KOPT-K1 (cell line): ENCODE measurements at regions not wholly inside any gene's neighbourhood (a gene's known extent, or its start where the extent isn't known, plus 50 kb on each side); places are given as distances from the start of the nearest gene placed in this dataset.
"Not testable (repeated sequence)": the region's sequence is repeated elsewhere in the genome, so short reads cannot be mapped to it uniquely, and the experiment has no call there.

Experiments
- H3K27ac ChIP-seq: fragments of 200-600 bp; sonication (generic); 2 replicates; pipeline ENCODE4 v1.5.1; 2016; ENCODE audit warnings: antibody characterized with exemption, mild to moderate bottlenecking, low read depth, low read length; ENCODE audit not compliant: poor library complexity, severe bottlenecking
- H3K36me3 ChIP-seq: fragments of 200-600 bp; sonication (generic); 2 replicates; pipeline ENCODE4 v1.5.1; 2017; ENCODE audit warnings: antibody characterized with exemption, mild to moderate bottlenecking, low read length, moderate library complexity; ENCODE audit not compliant: insufficient read depth
- H3K9me3 ChIP-seq: fragments of 200-600 bp; sonication (generic); 2 replicates; pipeline ENCODE4 v1.5.1; 2017; ENCODE audit warnings: antibody characterized with exemption, low read length, mild to moderate bottlenecking; ENCODE audit not compliant: insufficient read depth, poor library complexity, severe bottlenecking

DNA sequence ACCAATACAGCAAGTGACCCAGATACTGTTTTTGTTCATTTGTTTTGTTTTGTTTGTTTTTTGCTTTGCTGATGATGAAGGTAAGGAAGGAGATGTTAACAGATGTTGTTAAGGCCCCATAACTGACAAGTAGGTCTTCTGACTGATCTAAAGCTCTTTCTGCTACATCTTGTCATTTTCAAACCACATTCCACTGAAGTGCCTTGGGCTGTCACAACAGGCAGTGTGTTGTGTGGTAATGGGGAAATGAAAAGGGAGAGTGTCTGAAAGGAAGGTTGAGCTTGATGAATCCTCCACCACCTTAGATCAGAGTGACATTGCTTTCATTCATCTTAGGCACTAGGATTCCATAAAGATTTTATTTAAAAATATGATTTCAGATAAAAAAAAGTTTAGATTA lies 479.4 kb upstream of the SYNCRIP start:
- H3K9me3 ChIP-seq = no peaks in the 10 kb centered on the region
- H3K36me3 ChIP-seq = no peaks in the 10 kb centered on the region
- no peak overlapping the region for H3K27ac ChIP-seq

DNA sequence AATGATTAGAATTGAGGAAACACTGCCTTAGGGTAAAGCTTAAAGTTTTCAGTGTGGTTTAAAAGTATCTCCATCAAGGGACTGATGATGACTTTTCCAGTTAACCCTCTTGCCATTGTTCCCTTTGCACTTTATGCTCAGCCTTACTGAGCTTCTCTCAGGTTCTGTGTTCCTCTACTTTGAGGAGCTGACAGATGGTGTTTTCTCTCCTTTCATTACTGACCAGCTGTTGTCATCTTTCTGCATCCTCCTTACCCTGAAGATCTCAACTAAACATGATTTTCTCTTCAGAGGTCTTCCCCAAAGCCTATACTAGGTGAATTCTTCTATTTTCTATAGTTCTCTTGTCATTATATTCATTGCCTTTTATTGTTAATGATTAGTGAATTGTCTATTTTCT lies 475.6 kb upstream of the SYNCRIP start:
- H3K27ac ChIP-seq = no peak overlapping the region
- H3K36me3 ChIP-seq = no peaks in the 10 kb centered on the region
- H3K9me3 ChIP-seq = no peaks in the 10 kb centered on the region

DNA sequence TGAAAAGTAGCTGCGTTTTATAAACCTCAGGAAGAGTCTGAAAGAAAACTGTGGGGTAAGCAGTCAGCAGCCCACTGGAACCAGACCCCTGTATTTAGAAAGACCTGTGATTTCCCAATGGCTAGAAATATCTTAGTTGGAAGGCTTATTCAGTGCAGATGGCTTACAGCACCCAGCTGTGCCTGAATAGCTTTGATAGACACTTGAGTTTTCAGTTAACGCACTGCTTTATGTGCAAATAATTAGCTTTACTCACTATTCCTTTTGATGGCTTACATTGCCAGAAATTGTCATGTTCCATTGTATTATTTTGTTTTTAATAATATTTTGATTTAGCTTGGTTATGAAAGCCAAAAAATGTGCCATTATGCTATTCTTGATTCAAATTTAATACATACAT lies 465.3 kb upstream of the SYNCRIP start:
- H3K9me3 ChIP-seq = no peaks in the 10 kb centered on the region
- no peaks in the 10 kb centered on the region for H3K36me3 ChIP-seq
- no peak overlapping the region for H3K27ac ChIP-seq

DNA sequence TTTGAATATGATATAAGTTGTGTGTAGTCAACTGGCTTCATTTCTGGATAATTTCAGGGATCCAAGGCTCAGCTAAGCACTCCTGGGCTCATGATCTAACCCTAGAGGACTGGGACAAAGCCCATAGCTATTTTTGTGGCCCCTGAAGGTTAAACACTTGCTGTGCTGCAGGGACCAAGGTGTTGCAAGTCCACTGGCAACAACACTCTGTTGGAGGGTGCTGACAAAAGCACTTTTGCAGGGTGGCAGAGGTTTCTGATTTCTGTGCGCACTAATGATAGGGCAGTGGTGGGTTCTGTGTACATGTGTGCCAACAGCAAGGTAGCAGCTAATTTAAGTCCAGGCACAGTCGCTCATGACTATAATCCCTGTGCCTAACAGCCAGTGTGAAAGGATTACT lies 445.3 kb upstream of the SYNCRIP start:
- no peaks in the 10 kb centered on the region for H3K36me3 ChIP-seq
- no peaks in the 10 kb centered on the region for H3K9me3 ChIP-seq
- no peak overlapping the region for H3K27ac ChIP-seq

DNA sequence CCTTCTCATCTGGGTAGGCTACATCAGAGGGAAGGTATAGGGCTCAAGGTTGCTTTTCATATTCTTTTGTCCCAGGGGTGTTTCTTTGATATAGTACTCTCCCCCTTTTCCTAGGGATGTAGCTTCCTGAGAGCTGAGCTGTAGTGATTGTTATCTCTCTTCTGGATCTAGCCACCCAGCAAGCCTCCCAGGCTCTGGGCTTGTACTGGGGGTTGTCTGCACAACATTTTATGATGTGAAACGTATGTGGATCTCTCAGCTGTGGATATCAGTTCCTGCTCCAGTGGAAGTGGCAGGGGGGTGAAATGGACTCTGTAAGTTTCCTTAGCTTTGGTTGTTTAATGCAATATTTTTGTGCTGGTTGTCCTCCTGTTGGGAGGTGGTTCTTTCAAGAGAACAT lies 437.3 kb upstream of the SYNCRIP start:
- no peaks in the 10 kb centered on the region for H3K9me3 ChIP-seq
- no peaks in the 10 kb centered on the region for H3K36me3 ChIP-seq
- no peak overlapping the region for H3K27ac ChIP-seq

DNA sequence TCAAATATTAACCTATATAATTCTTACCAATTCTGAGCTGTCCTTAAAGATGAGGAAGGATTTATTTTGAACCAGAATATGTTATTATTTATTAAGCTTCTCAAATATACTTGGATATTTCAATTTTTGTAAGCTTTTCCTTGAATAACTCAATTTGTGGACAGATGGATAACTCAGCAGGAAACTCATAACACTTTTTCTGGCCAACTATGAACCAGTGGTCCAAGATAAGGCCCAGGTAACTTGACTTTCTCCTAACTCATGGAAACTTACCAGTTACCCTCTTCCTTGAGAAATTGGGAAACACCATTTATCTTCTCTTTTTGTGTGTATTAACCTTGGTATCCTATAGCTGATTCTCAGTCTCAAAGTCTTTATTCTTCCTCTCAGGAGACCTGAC lies 427.5 kb upstream of the SYNCRIP start:
- H3K9me3 ChIP-seq = no peaks in the 10 kb centered on the region
- no peak overlapping the region for H3K27ac ChIP-seq
- no peaks in the 10 kb centered on the region for H3K36me3 ChIP-seq

DNA sequence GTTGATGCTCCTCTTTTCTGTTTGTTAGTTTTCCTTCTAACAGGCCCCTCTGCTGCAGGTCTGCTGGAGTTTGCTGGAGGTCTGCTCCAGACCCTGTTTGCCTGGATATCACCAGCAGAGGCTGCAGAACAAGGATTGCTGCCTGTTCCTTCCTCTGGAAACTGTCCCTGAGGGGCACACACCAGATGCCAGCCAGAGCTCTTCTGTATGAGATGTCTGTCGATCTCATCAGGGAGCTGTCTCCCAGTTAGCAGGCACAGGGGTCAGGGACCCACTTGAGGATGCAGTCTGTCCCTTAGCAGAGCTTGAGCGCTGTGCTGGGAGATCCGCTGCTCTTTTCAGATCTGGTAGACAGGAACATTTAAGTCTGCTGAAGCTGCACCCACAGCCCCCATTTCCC lies 422.3 kb upstream of the SYNCRIP start:
- not testable (repeated sequence) for H3K27ac ChIP-seq, H3K36me3 ChIP-seq, H3K9me3 ChIP-seq

DNA sequence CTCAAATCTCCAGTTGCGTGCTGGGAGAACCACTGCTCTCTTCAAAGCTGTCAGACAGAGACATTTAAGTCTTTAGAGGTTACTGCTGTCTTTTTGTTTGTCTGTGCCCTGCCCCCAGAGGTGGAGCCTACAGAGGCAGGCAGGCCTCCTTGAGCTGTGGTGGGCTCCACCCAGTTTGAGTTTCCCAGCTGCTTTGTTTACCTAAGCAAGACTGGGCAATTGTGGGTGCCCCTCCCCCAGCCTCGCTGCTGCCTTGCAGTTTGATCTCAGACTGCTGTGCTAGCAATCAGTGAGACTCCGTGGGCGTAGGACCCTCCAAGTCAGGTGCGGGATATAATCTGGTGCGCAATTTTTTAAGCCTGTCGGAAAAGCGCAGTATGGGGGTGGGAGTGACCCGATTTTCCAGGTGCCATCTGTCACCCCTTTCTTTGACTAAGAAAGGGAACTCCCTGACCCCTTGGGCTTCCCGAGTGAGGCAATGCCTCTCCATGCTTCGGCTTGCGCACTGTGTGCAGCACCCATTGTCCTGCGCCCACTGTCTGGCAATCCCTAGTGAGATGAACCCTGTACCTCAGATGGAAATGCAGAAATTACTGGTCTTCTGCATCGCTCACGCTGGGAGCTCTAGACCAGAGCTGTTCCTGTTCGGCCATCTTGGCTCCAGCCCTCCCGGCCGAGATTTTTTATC lies 414.8 kb upstream of the SYNCRIP start:
- not testable (repeated sequence) for H3K36me3 ChIP-seq, H3K27ac ChIP-seq, H3K9me3 ChIP-seq

DNA sequence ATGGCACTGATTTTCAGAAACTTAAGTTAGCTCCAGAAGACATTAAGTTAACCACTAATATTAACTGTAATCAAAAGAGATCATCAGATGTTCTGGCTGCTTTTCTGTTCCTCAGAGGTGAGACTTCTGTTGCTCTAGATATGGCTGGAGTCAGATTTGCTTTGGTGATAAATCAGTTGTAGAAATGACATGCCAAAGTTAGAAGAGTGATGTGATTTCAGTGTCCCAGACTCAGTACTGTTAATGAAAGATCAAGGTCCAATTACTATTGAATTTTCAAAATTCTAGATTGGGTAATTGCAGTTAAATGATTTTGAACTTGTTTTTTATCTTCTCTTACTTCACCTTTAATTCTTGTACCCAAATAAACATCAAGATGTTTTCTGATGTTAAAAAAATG lies 402.4 kb upstream of the SYNCRIP start:
- Histone ChIP-seq H3K9me3 (no peaks in the 10 kb centered on the region), H3K36me3 (no peaks in the 10 kb centered on the region), H3K27ac (no peak overlapping the region)

DNA sequence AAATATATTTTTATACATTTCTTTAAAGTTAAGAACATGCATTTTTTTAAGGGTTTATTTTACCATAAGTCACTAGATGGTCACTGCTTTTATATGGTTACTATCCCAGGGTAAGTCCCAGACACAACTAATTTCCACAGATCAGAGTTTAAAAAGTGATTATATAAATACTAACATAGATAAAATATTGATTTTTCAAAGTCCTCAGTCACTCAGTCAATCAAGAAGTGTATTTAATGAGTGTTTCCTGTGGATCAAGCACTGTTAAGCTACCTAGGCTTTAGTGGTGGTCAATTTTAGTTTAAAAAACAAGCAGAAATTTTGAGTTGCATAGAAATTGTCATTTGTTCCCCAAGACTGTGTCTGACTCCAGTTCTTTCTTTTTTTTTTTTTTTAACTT lies 399.5 kb upstream of the SYNCRIP start:
- no peak overlapping the region for H3K27ac ChIP-seq
- no peaks in the 10 kb centered on the region for H3K9me3 ChIP-seq
- H3K36me3 ChIP-seq = no peaks in the 10 kb centered on the region

DNA sequence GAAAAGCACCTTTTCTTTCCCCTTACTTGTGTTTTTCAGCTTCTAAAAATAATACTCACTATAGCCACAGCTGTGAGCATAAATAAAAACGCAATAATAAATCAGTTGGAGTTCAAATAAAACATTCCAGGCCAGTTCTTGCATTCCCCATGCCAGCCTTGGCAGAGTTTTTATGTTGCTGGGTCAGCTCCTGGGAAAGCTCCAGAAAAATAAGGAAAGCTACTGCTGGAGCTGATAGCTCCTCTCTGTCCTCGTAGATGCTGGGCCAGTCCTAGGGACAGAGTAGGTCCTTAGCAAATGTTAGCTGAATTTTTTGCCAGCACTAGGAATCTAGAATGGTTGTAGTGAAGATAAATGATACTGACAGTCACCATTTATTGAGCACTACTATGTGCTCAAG lies 389.0 kb upstream of the SYNCRIP start:
- H3K27ac ChIP-seq = no peak overlapping the region
- no peaks in the 10 kb centered on the region for H3K36me3 ChIP-seq
- H3K9me3 ChIP-seq = no peaks in the 10 kb centered on the region

DNA sequence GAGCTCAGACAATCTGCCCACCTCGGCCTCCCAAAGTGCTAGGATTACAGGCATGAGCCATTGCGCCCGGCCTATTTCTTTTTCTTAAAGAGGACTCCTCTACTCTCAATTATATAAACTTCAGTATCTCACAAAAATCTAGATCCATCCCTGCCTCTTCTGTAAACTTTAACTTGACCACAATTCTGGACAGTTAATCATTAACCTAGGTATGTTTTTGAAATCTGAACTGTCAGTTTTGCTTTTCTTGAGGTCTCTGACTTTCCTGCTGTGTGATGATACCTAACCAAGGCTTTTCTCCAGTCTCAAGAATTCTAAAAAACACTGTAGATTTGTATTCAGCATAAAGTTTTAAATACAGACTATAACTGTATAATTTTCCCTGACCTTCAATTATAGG lies 388.2 kb upstream of the SYNCRIP start:
- Histone ChIP-seq H3K36me3 (no peaks in the 10 kb centered on the region), H3K27ac (no peak overlapping the region), H3K9me3 (no peaks in the 10 kb centered on the region)

DNA sequence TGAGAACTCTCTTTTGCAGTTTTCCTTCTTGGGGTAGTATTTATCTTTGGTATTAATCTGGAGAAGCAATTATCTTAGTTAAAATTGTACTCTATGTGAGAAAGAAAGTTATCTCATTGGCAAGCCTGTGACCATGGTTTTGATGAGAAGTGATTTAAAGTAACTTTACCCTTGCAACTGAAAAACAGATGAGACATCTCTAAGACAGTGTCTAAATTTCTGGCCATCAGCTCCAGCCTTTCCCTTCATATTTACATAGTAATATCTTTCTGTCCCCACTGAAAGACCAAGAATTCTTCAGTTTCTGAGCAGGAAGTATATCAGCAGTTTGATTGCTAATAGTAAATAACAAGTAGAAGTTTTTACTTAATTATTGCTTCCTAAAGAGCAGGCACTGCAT lies 386.1 kb upstream of the SYNCRIP start:
- no peaks in the 10 kb centered on the region for H3K9me3 ChIP-seq
- no peak overlapping the region for H3K27ac ChIP-seq

DNA sequence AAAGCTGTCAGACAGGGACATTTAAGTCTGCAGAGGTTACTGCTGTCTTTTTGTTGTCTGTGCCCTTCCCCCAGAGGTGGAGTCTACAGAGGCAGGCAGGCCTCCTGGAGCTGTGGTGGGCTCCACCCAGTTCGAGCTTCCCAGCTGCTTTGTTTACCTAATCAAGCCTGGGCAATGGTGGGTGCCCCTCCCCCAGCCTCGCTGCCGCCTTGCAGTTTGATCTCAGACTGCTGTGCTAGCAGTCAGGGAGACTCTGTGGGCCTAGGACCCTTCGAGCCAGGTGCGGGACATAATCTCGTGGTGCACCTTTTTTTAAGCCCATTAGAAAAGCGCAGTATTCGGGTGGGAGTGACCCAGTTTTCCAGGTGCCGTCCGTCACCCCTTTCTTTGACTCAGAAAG lies 384.2 kb upstream of the SYNCRIP start:
- H3K36me3 ChIP-seq, H3K9me3 ChIP-seq, H3K27ac ChIP-seq: not testable (repeated sequence)

More for the DNA sequence above, 386.1 kb upstream of the SYNCRIP start:
- H3K36me3 ChIP-seq = no peaks in the 10 kb centered on the region

DNA sequence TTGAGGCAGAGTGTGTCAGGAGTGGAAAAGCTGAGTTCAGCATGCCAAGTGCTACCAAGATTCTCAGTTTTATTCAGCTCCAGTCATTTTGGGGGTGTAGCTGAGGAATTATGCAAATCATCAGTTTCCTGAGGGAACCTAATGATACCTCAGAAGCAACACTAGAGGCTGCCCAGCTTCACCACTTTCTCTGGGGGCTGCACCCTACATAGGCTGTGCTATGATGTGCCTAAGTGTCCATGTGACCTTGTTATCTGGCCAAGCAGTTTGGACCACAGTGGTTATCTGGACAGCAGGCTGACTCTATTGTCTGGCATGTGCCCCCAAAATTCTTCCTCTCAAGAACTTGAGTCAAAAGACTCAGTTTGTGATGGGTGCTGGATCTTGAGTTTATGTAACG lies 374.6 kb upstream of the SYNCRIP start:
- no peaks in the 10 kb centered on the region for H3K9me3 ChIP-seq

DNA sequence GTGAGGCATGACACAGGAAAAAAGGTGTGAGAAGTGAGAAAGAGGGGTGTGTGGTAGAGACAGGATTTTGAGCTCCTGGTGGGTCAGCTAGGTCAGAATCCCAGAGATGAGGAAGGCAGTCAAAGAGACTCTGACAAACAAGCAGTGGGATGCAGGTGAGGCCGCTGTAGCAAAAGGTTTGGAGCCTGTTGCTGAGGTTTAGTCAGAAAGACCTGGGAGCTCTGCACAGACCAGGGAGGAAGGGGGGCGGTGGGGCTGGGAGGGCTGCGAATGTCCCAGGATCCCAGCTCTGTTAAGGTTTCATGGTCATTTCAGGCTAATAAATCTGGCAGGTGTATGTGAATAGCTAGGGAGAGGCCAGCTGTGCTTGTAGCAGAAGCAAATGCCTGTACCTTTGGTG lies 373.9 kb upstream of the SYNCRIP start:
- no peak overlapping the region for H3K27ac ChIP-seq
- no peaks in the 10 kb centered on the region for H3K36me3 ChIP-seq
- H3K9me3 ChIP-seq = no peaks in the 10 kb centered on the region

More for the DNA sequence above, 374.6 kb upstream of the SYNCRIP start:
- no peak overlapping the region for H3K27ac ChIP-seq
- H3K36me3 ChIP-seq = no peaks in the 10 kb centered on the region
